Uterus (tissue), 3 donors: ENCODE measurements at regions not wholly inside any gene's neighbourhood (a gene's known extent, or its start where the extent isn't known, plus 50 kb on each side); places are given as distances from the start of the nearest gene placed in this dataset.

Experiments
- DNase-seq, 2 donors: peaks; one replicate each; pipeline ENCODE4 v3.0.0-alpha.2; 2019 to 2020
- H3K27ac ChIP-seq, 2 donors: fragments of 200-600 bp; sonication (generic); 1 replicate in 1 of 2; 2 replicates in 1 of 2; pipeline ENCODE4 v1.5.1; 2016 to 2018
- H3K27me3 ChIP-seq, 2 donors: fragments of 200-600 bp; sonication (generic); one replicate each; pipeline ENCODE4 v1.5.1; 2018 to 2019; ENCODE audit warnings: control low read depth in 1 of 2
- H3K36me3 ChIP-seq, 2 donors: fragments of 200-600 bp; sonication (generic); one replicate each; pipeline ENCODE4 v1.5.1; 2019; ENCODE audit warnings: control low read depth in 1 of 2
- H3K4me1 ChIP-seq, 2 donors: fragments of 200-600 bp; sonication (generic); one replicate each; pipeline ENCODE4 v1.5.1; 2018 to 2019; ENCODE audit warnings: control low read depth in 1 of 2
- H3K4me3 ChIP-seq, 2 donors: fragments of 200-600 bp; sonication (generic); 1 replicate in 1 of 2; 2 replicates in 1 of 2; pipeline ENCODE4 v1.5.1; 2018 to 2019; ENCODE audit warnings: mild to moderate bottlenecking in 1 of 2
- H3K9me3 ChIP-seq, 2 donors: fragments of 200-600 bp; sonication (generic); one replicate each; pipeline ENCODE4 v1.5.1; 2019; ENCODE audit warnings: control low read depth in 1 of 2
- CTCF ChIP-seq, 4 experiments: fragments of 200-600 bp in 2 of 4; fragments of 450-650 bp in 2 of 4; sonication (generic) in 2 of 4; IDR thresholded peaks; one replicate each; pipeline ENCODE4 v1.5.1; 2016 to 2019; ENCODE audit warnings: antibody characterized with exemption in 4 of 4, mild to moderate bottlenecking in 2 of 4, moderate library complexity in 1 of 4
- POLR2A ChIP-seq, 2 donors: fragments of 450-650 bp; IDR thresholded peaks; one replicate each; pipeline ENCODE4 v1.6.1; 2016; ENCODE audit warnings: antibody characterized with exemption in 2 of 2, mild to moderate bottlenecking in 1 of 2, moderate library complexity in 1 of 2
- intact Hi-C: fragments of 100-400 bp; cut with DNase I; formaldehyde crosslinking; loops from one replicate; pipeline ENCODE4 v1.15.1; 2023; ENCODE audit warnings: low total_unique reads
- donor health status: DM: yes; HTN: yes; CAD: no.

GRCh38 chr6:164130151-164130550, 715.6 kb downstream of the QKI start:
- Histone ChIP-seq H3K36me3 (no peaks in the 10 kb centered on the region), H3K4me1 (no peaks in the 10 kb centered on the region), H3K27me3 (no peaks in the 10 kb centered on the region), H3K4me3 (no peak overlapping the region), H3K27ac (no peak overlapping the region), H3K9me3 (no peaks in the 10 kb centered on the region)
- intact Hi-C loops, result no loop called here
- DNase-seq, result no peak
- no peak for TF ChIP-seq POLR2A (IDR thresholded peaks at IDR 0.05)
- TF ChIP-seq CTCF (IDR thresholded peaks at IDR 0.05), result no peak

GRCh38 chr6:164129218-164129617, 714.7 kb downstream of the QKI start:
- H3K27ac ChIP-seq, result no peak overlapping the region
- TF ChIP-seq CTCF (IDR thresholded peaks at IDR 0.05) (no peak), POLR2A (IDR thresholded peaks at IDR 0.05) (no peak)
- no peak overlapping the region for H3K4me3 ChIP-seq
- H3K27me3 ChIP-seq, result no peaks in the 10 kb centered on the region
- intact Hi-C loops, result no loop called here
- no peaks in the 10 kb centered on the region for H3K9me3 ChIP-seq
- no peaks in the 10 kb centered on the region for H3K36me3 ChIP-seq
- no peaks in the 10 kb centered on the region for H3K4me1 ChIP-seq
- DNase-seq, result no peak

- DNase-seq, result no peak
- no peak overlapping the region for H3K27ac ChIP-seq
- no peaks in the 10 kb centered on the region for H3K36me3 ChIP-seq
- no peaks in the 10 kb centered on the region for H3K4me1 ChIP-seq
- H3K27me3 ChIP-seq, result no peaks in the 10 kb centered on the region
- intact Hi-C loops, result no loop called here
- no peaks in the 10 kb centered on the region for H3K9me3 ChIP-seq
- TF ChIP-seq CTCF (IDR thresholded peaks at IDR 0.05), result no peak
- no peak for TF ChIP-seq POLR2A (IDR thresholded peaks at IDR 0.05)
- no peak overlapping the region for H3K4me3 ChIP-seq
Measured at GRCh38 chr6:164128101-164128500, 713.6 kb downstream of the QKI start.

- no peak for TF ChIP-seq POLR2A (IDR thresholded peaks at IDR 0.05)
- no peak for TF ChIP-seq CTCF (IDR thresholded peaks at IDR 0.05)
- no peak for DNase-seq
- Histone ChIP-seq H3K4me1 (no peaks in the 10 kb centered on the region), H3K27me3 (no peaks in the 10 kb centered on the region), H3K4me3 (no peak overlapping the region), H3K27ac (no peak overlapping the region), H3K36me3 (no peaks in the 10 kb centered on the region), H3K9me3 (no peaks in the 10 kb centered on the region)
- intact Hi-C loops, result no loop called here
Measured at GRCh38 chr6:164124986-164125385, 710.5 kb downstream of the QKI start.

GRCh38 chr6:164124473-164124872, 710.0 kb downstream of the QKI start:
- H3K4me1 ChIP-seq, result no peaks in the 10 kb centered on the region
- H3K9me3 ChIP-seq, result no peaks in the 10 kb centered on the region
- TF ChIP-seq CTCF (IDR thresholded peaks at IDR 0.05) (no peak), POLR2A (IDR thresholded peaks at IDR 0.05) (no peak)
- H3K36me3 ChIP-seq, result no peaks in the 10 kb centered on the region
- intact Hi-C loops, result no loop called here
- H3K27me3 ChIP-seq, result no peaks in the 10 kb centered on the region
- DNase-seq, result no peak
- no peak overlapping the region for H3K27ac ChIP-seq
- no peak overlapping the region for H3K4me3 ChIP-seq
